GM19240 (cell line): ENCODE measurements at regions not wholly inside any gene's neighbourhood (a gene's known extent, or its start where the extent isn't known, plus 50 kb on each side); places are given as distances from the start of the nearest gene placed in this dataset.

Experiments
- DNase-seq: peaks from one replicate; pipeline ENCODE4 v3.0.0; 2011; ENCODE audit warnings: low spot score; ENCODE audit not compliant: insufficient read length

DNA sequence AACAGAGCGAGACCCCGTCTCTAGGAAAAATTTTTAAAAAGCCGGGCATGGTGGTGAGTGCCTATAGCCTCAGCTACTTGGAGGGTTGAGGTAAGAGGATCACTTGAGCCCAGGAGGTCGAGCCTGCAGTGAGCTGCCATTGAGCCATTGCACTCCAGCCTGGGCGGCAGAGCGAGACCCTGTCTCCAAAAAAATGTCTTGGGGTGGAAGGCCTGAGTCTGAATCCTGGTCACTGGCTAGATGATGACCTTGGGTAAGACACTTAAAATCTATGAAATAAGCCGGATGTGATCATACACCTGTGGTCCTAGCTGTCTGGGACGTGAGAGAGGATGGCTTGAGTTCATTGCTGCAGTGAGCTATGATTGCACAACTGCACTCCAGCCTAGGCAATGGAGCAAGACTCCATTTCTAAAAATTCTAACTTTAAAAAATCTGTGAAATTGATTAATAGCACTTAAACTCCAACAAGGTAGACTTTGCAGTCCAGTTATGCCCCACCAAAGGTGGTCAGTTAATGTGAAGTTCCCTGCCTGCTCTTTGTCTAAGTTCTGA, 157.3 kb upstream of the UMPS start:
- no peak for DNase-seq

DNA sequence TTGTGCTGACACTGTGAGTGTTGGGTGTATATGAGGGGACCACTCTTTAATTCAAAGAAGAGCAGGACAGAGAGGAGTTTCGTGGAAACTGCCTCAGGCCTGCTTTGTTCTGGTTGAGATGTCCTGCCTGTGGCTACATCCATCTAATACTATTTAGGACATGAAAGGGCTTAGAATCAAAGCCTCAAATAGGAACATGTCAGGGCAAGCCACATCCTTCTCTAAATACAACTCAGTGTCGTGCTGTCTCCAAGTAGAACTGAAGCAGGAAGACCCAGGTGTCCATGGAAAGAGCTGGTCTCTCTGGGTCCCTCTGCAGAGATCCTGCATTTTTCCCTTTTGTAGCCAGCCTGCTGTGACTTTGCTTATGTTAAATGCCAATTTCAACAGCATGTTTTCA, 156.2 kb upstream of the UMPS start:
- DNase-seq = no peak

DNA sequence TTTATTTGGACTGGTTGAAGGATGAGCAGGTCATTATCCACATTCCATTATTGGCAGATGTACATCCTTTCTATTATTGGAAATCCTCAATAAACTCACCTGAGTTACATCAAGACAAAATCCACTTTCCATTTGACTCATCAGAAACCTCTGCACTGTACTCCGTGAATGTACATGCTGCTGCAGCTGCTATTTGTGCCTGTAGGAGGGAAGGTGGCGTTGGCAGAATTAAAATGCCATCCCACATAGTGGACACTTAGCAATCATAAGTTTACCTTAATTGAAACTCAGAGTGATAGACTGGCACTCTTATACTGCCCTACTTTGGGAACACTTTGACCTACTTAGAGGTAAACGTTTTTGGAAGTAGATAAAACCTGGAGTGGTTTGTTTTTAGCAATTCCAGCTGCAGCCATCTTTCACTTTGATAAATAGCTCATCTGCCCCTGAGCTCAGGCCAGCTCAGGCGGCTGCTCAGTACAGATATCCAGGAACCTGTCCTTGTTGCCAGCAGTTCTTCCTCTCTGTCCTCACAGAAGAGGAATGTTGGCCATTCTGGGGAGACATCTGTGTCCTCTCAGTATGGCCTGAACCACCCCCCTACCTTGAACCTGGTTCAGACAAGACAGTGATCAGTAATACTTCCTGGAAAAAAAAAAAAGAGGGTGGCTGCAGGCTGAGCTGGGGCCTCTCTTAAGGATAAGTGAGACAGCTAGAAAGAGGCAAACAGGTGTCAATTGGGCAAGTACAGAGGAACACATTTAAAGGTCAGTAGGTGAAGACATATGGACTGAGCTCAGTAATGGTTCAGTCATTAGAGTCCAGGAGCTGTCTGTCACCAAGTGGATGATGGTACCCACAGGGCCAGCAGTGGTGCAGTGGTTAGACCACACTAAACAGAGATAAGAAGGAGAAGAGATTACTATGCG, 153.4 kb upstream of the UMPS start:
- peak; percentile 38 for DNase-seq

DNA sequence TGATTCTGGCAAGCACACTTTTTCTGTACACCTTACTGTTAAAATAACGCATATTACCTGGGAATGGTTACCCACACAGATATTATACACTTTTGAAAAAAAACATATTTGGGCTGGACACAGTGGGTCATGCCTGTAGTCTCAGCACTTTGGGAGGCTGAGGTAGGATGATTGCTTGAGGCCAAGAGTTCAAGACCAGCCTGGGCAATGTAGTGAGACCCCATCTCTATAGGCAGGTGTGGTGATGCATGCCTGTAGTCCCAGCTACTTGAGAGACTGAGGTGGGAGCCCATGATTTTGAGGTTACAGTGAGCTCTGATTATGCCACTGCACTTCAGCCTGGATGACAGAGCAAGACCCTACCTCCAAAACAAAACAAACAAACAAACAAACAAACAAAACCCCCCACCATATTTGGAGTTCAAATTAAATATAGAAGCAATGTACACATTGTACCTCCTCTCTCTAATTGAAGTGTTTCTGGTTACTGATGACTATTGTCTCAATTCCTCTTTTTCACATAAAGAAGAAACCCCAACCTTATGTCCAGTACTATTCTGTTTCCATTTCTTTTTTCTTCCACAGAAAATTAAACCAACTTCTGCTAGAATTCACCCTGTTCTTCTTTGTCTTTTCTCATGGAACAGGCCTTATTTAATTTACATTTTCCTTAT, 152.6 kb upstream of the UMPS start:
- no peak for DNase-seq

DNA sequence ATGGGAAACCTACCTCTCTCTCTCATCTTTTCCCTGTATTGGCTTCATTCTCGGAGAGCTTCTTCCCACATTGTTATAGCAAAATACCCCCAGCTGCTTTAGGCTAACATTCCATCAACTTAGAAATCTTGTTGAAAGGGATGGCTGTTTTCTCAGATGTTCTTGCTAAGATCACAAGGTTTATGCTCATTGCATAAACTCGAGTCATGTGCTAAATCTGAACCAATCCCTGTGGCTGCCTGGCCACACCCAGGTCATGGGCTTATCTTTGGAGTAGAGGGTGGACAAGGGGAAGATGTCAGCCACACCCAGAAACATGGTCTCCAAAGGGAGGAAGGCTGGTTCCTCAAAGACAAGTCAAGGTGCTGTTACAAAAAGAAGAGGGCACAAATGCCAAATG, 150.6 kb upstream of the UMPS start:
- DNase-seq = no peak

DNA sequence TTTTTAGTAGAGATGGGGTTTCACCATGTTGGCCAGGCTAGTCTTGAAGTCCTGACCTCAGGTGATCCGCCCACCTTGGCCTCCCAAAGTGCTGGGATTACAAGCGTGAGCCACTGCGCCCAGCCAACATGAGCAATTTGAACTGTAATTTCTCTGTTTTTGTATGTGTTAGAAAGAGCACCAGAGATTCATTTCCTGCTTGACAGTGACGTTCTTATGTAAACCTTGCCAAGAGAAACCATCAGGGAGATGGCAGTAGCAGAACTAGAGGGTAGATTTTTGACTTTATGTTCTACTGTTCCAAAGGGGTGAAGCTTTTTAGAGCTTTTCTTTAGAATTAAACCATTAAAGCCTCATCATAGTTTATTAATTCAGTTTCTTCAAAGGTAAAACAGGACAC, 148.1 kb upstream of the UMPS start:
- no peak for DNase-seq

DNA sequence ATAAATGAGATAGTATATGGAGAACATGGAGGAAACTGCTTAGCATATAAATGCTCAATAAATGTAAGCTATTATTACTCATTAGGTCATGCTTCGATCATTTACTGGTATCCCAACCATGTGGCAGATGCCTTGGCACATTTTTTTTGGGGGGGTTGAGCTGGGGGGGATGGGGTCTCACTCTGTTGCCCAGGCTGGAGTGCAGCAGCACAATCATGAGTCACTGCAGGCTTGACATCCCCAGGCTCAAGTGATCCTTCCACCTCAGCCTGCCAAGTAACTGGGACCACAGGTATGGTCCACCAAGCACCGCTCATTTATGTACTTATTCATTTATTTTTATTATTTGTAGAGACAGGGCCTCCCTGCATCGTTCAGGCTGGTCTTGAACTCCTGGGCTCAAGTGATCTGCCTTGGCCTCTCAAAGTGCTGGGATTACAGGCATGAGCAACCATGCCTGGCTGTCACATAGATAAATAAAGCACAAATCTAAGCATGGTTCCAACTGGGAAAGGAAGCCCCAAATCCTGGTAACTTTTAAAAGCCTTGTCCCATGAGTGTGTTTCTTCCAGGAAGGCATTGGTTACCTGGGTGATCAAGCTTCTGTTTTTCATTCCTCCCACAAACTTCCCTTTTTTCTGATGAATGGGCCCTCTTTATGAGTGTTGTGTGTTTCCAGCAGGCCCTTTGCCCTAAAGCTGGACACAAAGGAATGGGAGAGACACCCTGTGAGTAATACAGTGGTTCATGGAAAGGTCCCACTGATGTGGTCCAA, 147.4 kb upstream of the UMPS start:
- DNase-seq = no peak

DNA sequence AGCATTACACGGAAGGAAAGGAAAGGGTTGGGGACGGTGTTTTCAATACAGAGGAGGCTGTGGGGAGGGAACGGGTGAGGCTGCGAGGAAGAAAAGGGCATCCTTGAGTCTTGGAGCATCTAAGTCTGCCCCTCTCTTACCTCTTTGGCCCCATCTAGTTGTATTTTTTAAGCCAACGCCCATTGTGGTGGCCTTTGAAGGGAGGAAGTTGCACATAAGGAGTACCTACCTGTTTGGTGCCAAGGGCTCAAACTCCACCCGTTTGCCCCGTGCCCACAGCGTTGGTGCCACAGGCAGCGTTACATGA, 146.1 kb upstream of the UMPS start:
- DNase-seq = no peak

DNA sequence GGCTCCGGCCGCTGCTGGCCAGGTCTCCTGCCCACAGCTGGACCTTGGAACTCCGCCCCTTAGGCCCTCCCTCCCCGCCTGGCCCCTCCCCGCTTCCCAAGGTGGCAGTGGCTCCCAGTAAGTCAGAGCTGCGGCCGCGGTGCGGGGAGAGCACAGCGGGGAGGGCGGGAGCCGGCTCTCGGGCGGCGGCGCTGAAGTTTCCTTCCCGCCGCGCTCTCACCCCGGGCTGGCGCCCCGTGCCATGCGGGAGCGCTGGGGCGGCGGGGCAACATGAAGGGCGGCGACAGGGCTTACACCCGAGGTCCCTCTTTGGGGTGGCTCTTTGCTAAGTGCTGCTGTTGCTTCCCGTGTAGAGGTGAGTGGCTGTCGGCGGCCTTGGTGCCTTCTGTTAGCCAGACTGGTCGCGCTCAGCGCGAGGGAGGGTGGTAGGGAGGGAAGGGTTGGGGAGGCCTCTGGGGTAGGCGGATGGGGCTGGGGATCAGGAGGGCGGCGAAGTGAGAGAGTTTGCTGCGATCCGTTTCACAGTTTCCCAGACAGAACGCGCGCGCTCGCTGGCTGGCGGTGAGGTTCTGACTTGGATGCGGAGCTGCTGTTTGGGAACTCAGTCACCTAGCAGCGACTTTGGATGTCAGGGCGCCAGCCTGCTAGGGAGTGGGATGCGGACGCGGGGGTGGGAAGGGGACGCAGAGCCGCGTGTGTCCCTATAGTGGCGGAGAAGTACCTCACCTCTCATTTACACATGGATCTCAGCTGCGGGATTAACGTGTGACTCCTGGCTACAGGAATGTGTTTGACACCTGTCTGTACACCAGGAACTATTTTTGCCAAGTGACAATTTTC, 145.5 kb upstream of the UMPS start:
- no peak for DNase-seq

DNA sequence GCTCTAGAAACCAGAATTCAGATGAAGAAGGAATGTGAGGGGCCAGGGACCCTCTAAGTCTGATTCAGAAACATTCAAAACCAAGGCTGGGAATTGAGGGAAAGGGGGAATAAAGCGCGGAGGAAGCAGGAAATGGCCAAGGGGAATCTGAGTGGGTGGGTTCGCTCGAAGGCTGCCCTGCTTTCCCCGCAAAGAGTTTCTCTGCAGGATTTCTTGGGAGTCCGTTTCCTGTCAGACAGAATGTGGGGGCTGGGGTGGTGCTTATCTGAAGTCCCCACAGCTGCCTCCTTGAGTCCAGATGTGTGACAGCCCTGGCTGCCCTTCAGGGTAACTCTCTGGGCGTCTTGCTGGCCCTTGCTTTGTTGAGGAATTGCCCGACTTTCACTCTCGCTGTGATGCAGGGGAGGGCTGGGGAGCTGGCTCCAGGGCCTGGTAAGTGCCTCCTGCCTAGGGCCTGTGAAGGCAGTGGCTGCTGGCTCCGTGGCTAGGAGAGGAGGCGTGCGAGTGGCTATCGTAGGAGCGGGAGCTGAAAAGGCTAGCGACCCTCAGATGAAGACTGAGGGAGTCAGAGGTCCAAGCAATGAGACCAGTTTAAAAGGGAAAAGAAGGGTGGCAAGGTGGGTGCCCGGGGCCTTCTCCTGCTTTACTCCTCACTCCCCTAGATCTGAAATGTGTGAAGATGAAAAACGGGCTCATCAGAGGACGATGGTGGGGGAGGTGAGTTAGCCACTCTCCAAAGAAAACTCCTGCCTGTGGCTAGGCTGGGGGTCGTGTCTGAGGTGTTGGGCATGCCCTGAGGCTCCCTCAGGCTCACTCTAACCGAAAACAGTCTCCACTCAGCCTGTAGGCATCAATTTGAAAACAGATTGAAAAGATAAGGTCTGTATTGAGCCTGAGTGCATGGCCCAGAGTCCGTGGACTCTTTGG, 143.9 kb upstream of the UMPS start:
- no peak for DNase-seq

DNA sequence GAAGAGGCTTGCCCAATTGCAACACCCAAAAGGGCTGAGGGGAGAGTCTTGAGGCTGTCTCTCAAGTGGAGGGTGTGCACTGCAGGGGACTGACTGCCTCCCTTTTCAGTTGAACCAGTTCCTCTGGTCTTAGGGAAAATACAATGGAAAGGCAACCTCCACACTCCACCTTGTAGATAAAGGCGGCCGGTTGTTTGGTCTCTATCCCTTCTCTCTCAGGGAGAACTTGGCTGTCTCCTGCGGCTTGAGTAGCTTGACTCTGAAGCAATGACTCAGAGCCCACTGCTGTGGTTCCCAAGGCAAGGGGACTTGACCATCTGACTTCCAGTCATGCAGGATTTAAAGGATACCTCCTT, 143.2 kb upstream of the UMPS start:
- no peak for DNase-seq

DNA sequence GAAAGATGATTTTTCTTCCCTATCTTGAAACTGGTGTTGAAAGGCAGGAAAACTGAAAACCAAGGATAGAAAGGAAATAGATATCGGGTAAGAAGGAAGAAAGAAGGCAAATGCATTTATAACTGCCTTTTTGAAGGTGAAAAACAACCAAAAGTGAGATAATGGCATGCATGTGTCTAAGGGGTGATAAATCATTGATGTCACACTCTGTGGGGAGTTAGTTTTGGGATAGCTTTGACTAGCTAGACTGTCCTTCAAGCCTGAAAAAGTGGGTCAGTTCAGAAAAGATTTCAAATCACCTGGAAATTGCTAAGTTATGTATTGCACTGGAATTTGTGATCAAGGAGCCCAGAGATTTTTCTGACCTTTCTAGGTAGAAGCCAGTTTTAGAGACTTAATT, 142.2 kb upstream of the UMPS start:
- DNase-seq = no peak

DNA sequence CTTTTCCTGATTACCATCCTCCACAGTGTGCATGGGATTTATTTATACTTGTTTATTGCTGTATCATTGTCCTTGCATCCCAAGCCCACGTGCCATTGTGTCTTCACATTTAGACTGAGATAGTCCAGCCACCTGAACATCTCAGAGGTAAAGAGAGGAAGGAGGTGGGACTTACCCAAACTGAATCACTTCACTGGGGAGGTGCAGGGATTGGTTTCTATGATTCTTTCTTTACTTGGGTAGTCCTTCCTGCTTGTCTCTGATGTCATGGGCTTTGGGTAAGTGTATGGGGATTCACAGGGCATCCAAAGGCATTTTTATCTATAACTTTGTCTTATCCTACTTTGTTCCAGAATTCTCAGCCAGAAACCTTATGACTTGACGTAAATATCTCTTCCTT, 141.5 kb upstream of the UMPS start:
- DNase-seq = no peak

DNA sequence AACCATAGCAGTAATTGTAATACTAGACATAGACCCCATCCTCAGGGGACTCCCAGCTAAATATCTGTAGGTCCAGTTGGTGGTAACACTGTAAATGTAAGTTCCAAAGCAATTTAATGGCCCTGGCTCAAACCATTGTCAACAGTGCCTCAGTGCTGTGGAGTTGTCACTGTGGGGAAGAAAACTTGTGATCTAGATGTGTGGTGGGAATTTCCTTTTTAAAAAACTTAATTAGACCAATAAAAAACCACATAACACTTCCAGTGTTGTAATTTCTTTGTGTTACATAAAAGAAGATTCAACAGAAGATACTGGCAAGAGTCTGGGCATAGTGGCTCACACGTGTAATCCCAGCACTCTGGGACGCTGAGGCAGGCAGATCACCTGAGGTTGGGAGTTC, 138.6 kb upstream of the UMPS start:
- no peak for DNase-seq

DNA sequence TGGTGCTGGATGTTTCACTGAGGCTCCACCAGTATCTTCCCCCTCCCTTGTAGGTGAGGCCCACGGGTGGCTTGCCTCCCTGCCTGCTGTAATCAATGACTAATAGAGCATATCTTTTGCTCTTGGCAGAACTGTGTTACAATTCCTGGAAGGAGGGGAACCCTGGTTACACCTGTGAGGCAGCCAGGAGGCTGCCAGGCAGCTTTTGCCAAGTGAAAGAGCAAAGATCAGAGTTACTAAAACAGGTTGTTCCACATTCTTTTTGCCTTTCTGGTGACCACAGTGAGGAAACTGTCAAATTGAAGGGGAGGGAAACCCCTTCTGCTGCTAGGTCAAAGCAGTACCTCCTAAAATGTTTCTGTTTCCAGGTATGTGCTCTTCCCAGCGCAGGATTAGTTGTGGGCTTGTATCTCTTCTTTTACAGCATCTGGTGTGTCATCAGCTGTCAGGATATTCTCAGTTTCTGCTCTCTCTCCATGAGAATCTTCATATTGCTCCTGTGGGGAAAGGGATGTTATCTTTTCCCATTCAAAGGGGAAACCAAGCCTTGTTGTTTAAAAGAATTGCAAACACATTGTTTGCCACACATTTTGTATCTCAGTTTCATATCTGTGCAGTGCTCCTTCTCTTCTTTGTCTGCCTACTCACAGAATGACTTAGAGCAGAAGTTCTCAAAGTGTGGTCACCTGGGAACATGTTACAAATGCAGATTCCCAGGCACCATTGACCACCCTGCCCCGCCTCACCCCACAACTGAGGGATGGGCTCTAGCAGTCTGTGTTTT, 137.4 kb upstream of the UMPS start:
- DNase-seq = no peak

DNA sequence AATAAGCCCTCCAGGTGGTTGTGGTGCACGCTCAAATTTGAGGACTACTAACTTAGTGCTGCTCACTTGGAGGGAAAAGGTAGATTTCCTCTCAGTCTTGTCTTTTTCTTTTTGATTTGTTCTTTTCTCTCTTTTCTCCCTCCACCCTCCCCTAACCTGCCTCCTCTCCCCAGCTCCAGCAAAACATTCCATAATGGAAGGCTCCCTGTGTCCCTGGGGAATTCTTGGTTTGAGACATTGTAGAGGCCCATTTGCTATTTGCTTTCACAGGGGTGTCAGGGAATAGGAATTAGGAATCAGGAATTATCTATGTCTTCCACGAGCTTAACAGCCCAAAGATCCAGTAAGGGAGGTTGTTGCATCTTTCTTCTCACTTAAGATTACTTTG, 136.8 kb upstream of the UMPS start:
- no peak for DNase-seq

DNA sequence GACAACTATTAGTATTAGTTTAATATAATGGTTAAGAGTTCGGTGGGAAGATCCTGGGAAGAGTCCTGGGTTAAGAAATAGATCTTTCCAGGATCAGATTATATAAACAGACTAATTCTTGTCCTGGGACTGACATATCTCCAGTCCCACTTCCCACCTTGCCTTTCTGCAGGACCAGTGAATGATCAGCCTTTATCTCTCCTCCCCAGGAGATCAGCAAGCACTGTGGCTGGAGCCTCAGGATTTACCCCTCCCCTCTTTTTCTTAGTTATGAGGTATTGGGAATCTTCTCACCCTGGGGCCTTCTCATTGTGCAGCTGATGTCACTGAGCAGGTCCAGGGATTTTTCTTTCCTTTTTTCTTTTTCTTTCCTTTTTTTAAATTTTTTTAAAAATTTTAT, 135.7 kb upstream of the UMPS start:
- no peak for DNase-seq

DNA sequence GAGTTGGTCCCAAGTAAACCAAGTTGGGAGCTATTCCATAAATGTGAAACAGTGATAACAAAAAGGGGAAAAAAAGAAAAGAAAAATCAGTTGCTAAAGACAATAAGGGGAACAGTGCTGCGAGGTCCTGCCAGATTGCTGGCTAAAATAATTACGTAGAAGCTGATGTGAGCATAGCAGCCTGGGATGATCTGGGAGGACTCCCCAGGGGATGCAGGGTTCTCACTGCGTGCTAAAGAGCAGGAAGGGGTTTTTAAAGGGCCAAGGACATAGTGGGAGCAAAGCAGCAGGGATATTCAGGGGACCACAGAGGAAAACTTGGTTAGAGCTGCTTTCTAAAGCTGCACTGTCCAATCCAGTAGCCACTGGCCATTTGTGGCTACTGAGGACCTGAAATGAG, 133.0 kb upstream of the UMPS start:
- DNase-seq = no peak

DNA sequence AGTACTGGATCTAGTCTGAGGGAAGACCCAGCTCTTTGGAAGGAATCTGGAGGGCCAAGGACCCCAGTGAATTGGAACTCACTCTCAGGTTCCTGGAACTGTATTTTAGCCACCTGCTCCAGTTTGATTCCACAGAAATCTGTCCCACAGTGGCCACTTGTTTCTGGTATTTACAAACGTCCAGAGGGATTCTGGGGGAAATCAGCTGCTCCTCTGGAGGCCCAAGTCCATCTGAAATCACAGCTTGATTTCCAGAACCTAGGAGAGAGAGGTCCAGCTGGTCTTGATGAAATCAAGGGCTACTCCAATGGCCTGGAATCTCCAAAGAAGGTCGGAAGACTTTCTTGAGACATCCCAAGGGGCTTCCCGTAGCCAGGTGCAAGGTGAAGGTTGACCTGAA, 132.3 kb upstream of the UMPS start:
- no peak for DNase-seq
